NCI-H226 (cell line): ENCODE measurements at regions not wholly inside any gene's neighbourhood (a gene's known extent, or its start where the extent isn't known, plus 50 kb on each side); places are given as distances from the start of the nearest gene placed in this dataset.
"Not testable (repeated sequence)": the region's sequence is repeated elsewhere in the genome, so short reads cannot be mapped to it uniquely, and the experiment has no call there.

ENCODE experiments used
- DNase-seq: peaks from one replicate; pipeline ENCODE4 v3.0.0-alpha.2; 2015

GRCh38 chr3:82259994-82260393 is 498.5 kb upstream of the GBE1 start:
- no peak for DNase-seq

- DNase-seq, result no peak
Measured at GRCh38 chr3:82240322-82240721, 478.9 kb upstream of the GBE1 start.

- DNase-seq, result no peak
Measured at GRCh38 chr3:82236257-82236656, 474.8 kb upstream of the GBE1 start.

- DNase-seq, result no peak
Measured at GRCh38 chr3:82229397-82229796, 468.0 kb upstream of the GBE1 start.

- DNase-seq, result no peak
Measured at GRCh38 chr3:82224661-82225060, 463.2 kb upstream of the GBE1 start.

GRCh38 chr3:82222401-82222800 is 461.0 kb upstream of the GBE1 start:
- DNase-seq, result no peak

- DNase-seq, result no peak
Measured at GRCh38 chr3:82217571-82217970, 456.1 kb upstream of the GBE1 start.

GRCh38 chr3:82208002-82208710 is 446.7 kb upstream of the GBE1 start:
- DNase-seq, result no peak

GRCh38 chr3:82202269-82202668 is 440.8 kb upstream of the GBE1 start:
- no peak for DNase-seq

GRCh38 chr3:82201316-82201715 is 439.9 kb upstream of the GBE1 start:
- DNase-seq, result no peak

- DNase-seq, result no peak
Measured at GRCh38 chr3:82198009-82198408, 436.6 kb upstream of the GBE1 start.

GRCh38 chr3:82196645-82197044 is 435.2 kb upstream of the GBE1 start:
- DNase-seq, result no peak

GRCh38 chr3:82194870-82195269 is 433.4 kb upstream of the GBE1 start:
- DNase-seq, result no peak

- DNase-seq, result no peak
Measured at GRCh38 chr3:82186017-82186416, 424.6 kb upstream of the GBE1 start.

- no peak for DNase-seq
Measured at GRCh38 chr3:82179291-82179690, 417.8 kb upstream of the GBE1 start.

GRCh38 chr3:82178291-82178690 is 416.8 kb upstream of the GBE1 start:
- DNase-seq, result no peak

- DNase-seq, result no peak
Measured at GRCh38 chr3:82177774-82178173, 416.3 kb upstream of the GBE1 start.

- no peak for DNase-seq
Measured at GRCh38 chr3:82165266-82165665, 403.8 kb upstream of the GBE1 start.

GRCh38 chr3:82163907-82164520 is 402.6 kb upstream of the GBE1 start:
- DNase-seq, result no peak

- peak; percentile 17 for DNase-seq
Measured at GRCh38 chr3:82157952-82158351, 396.5 kb upstream of the GBE1 start.

- DNase-seq, result not testable (repeated sequence)
Measured at GRCh38 chr3:82153892-82154291, 392.4 kb upstream of the GBE1 start.

- DNase-seq, result no peak
Measured at GRCh38 chr3:82145742-82146141, 384.3 kb upstream of the GBE1 start.

- no peak for DNase-seq
Measured at GRCh38 chr3:82144811-82145210, 383.4 kb upstream of the GBE1 start.

- no peak for DNase-seq
Measured at GRCh38 chr3:82143661-82144412, 382.4 kb upstream of the GBE1 start.
